ENCODE measurements at regions not wholly inside any gene's neighbourhood (a gene's known extent, or its start where the extent isn't known, plus 50 kb on each side); places are given as distances from the start of the nearest gene placed in this dataset.

DNA sequence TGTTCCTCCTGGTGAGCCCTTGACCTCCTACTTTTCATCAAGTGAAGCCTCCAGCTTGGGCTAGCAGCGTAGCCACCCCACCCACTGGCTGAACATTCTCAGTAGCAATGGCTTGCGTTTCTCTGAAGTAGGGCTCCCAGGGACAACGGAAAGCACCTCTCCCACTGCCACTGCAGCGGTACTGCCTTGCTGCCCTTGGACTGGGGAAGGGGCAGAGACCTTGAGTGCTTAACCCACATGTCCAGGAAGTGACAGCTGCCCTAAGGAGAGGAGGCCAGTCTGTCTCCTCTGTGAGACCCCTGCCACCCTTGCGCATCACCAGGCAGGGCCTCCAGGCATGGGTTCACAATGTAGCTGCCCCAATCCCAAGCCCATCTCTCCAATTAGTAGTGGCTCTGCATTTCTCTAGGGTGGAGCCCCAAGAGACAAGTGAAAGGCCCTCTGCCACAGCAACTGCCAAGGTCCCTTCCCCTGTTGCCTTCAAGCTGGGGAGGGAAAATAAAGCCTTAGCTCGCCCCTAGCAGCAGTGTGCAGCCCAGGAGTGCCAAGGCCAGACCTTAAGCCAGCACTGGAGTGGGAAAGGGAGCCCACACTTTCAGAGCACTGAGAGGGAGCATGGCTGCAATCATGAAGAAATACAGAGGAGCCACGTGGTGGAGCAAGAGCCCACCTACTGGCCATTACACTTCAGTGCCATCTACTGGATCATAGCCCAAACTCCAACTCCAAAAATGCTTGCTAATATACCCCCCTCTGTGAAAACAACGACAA is 175.9 kb upstream of the TRPC4 start:
- TF ChIP-seq, protein P1, sequence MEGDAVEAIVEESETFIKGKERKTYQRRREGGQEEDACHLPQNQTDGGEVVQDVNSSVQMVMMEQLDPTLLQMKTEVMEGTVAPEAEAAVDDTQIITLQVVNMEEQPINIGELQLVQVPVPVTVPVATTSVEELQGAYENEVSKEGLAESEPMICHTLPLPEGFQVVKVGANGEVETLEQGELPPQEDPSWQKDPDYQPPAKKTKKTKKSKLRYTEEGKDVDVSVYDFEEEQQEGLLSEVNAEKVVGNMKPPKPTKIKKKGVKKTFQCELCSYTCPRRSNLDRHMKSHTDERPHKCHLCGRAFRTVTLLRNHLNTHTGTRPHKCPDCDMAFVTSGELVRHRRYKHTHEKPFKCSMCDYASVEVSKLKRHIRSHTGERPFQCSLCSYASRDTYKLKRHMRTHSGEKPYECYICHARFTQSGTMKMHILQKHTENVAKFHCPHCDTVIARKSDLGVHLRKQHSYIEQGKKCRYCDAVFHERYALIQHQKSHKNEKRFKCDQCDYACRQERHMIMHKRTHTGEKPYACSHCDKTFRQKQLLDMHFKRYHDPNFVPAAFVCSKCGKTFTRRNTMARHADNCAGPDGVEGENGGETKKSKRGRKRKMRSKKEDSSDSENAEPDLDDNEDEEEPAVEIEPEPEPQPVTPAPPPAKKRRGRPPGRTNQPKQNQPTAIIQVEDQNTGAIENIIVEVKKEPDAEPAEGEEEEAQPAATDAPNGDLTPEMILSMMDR (IDR thresholded peaks at IDR 0.05; ENCODE audit: low read depth, low read length): peak; percentile 68
- peak; percentile 93 for TF ChIP-seq MAX (IDR thresholded peaks at IDR 0.05; ENCODE audit: low read depth, low read length)
- no peak for TF ChIP-seq POLR2A (IDR thresholded peaks at IDR 0.05; ENCODE audit: extremely low read depth, insufficient read length)
